Spleen (tissue), 11 donors: ENCODE measurements at regions not wholly inside any gene's neighbourhood (a gene's known extent, or its start where the extent isn't known, plus 50 kb on each side); places are given as distances from the start of the nearest gene placed in this dataset.

Source experiments
- DNase-seq: peaks from one replicate; pipeline ENCODE4 v3.0.0-alpha.2; 2020
- H3K27ac ChIP-seq, 8 donors: fragments of 200-600 bp; sonication (generic) in 7 of 8; 1 replicate in 4 of 8; 2 replicates in 4 of 8; pipeline versions ENCODE4 v1.5.0 to v1.8.0; 2016 to 2021; ENCODE audit warnings: inconsistent platforms in 4 of 8, mild to moderate bottlenecking in 4 of 8, moderate library complexity in 1 of 8
- H3K27me3 ChIP-seq, 7 donors: fragments of 200-600 bp; sonication (generic) in 6 of 7; replicated peaks in 1 of 7; 1 replicate in 4 of 7; 2 replicates in 3 of 7; pipeline versions ENCODE4 v1.5.0 to v1.8.0; 2016 to 2021; ENCODE audit warnings: inconsistent platforms in 3 of 7, mild to moderate bottlenecking in 1 of 7
- H3K36me3 ChIP-seq, 6 donors: fragments of 200-600 bp; sonication (generic) in 5 of 6; 1 replicate in 4 of 6; 2 replicates in 2 of 6; pipeline versions ENCODE4 v1.5.0 to v1.8.0; 2016 to 2021; ENCODE audit warnings: inconsistent platforms in 2 of 6
- H3K4me1 ChIP-seq, 6 donors: fragments of 200-600 bp; sonication (generic) in 5 of 6; 1 replicate in 3 of 6; 2 replicates in 3 of 6; pipeline versions ENCODE4 v1.5.0 to v1.8.0; 2016 to 2021; ENCODE audit warnings: inconsistent platforms in 3 of 6
- H3K4me3 ChIP-seq, 8 donors: fragments of 200-600 bp; sonication (generic) in 7 of 8; 1 replicate in 4 of 8; 2 replicates in 4 of 8; pipeline versions ENCODE4 v1.5.0 to v1.8.0; 2016 to 2021; ENCODE audit warnings: inconsistent platforms in 4 of 8, mild to moderate bottlenecking in 4 of 8, moderate library complexity in 2 of 8
- H3K9me3 ChIP-seq, 8 donors: fragments of 200-600 bp; sonication (generic) in 7 of 8; 1 replicate in 4 of 8; 2 replicates in 4 of 8; pipeline versions ENCODE4 v1.5.0 to v1.8.0; 2016 to 2021; ENCODE audit warnings: inconsistent platforms in 4 of 8
- POLR2A ChIP-seq, 3 donors: fragments of 450-650 bp; IDR thresholded peaks; one replicate each; pipeline ENCODE4 v1.5.1; 2017; ENCODE audit warnings: antibody characterized with exemption in 3 of 3, mild to moderate bottlenecking in 1 of 3
- POLR2AphosphoS5 ChIP-seq, 3 donors: sonication (generic); formaldehyde crosslinking; IDR thresholded peaks; one replicate each; pipeline ENCODE4 v1.5.1; 2017; ENCODE audit warnings: antibody characterized with exemption in 3 of 3
- WGBS, 5 donors: extraction: QIAGEN DNeasy Blood & Tissue Kit in 3 of 5; methylation state at CpG; one replicate each; pipeline versions ENCODE4 v1.1.5 to v1.1.7; 2013 to 2018; 5-methylcytosine and 5-hydroxymethylcytosine counted together
- intact Hi-C: fragments of 100-400 bp; cut with DNase I; formaldehyde crosslinking; loops from one replicate; pipeline ENCODE4 v1.15.0; 2023; ENCODE audit warnings: low total_unique reads
- TF ChIP-seq, protein P1 (sequence below), 11 experiments: fragments of 200-600 bp in 7 of 11; fragments of 450-650 bp in 4 of 11; sonication (generic) in 4 of 11; IDR thresholded peaks in 8 of 11; conservative IDR thresholded peaks in 3 of 11; 1 replicate in 7 of 11; 2 replicates in 4 of 11; pipeline versions ENCODE4 v1.4.0 to v1.8.0; 2016 to 2021; ENCODE audit warnings: antibody characterized with exemption in 11 of 11, inconsistent platforms in 4 of 11, mild to moderate bottlenecking in 1 of 11
- donor health status: healthy with polysubstance abuse.
- donor health status: DM: no; HTN: no; CAD: no; lungs with moderate emphysema.
- donor health status: DM: no; HTN: no; CAD: no.
- donor health status: Bipolar disorder and iron deficiency.
- donor health status: healthy.
- donor health status: DM: no; HTN: no; CAD: no.
- donor health status: DM: yes; HTN: yes; CAD: no.

DNA sequence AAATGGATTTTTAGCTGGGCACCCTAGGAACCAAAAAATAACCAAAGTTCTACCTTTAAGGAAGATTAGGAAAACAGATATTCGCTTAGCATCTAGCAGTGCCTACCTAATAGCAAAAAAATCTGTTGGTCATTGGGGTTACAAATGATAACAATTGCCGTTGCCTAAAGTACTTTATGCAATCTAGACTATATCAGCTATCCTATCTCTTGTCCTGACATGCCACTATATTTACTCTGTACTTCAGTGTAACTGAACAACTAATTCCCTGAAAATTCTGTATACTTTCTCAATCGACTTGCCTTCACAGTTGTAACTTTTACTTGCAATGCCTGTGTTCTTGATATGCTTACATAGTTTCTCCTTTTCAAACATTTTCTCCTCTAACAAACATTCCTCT, 282.9 kb upstream of the PCDH7 start:
- intact Hi-C loops = no loop called here
- no peak for TF ChIP-seq POLR2A (IDR thresholded peaks at IDR 0.05)
- no peak for TF ChIP-seq POLR2AphosphoS5 (IDR thresholded peaks at IDR 0.05)
- TF ChIP-seq, protein P1, sequence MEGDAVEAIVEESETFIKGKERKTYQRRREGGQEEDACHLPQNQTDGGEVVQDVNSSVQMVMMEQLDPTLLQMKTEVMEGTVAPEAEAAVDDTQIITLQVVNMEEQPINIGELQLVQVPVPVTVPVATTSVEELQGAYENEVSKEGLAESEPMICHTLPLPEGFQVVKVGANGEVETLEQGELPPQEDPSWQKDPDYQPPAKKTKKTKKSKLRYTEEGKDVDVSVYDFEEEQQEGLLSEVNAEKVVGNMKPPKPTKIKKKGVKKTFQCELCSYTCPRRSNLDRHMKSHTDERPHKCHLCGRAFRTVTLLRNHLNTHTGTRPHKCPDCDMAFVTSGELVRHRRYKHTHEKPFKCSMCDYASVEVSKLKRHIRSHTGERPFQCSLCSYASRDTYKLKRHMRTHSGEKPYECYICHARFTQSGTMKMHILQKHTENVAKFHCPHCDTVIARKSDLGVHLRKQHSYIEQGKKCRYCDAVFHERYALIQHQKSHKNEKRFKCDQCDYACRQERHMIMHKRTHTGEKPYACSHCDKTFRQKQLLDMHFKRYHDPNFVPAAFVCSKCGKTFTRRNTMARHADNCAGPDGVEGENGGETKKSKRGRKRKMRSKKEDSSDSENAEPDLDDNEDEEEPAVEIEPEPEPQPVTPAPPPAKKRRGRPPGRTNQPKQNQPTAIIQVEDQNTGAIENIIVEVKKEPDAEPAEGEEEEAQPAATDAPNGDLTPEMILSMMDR (IDR thresholded peaks at IDR 0.05 in 8 of 11, conservative IDR thresholded peaks at IDR 0.05 in 3 of 11) = no peak
- no peak overlapping the region for H3K27ac ChIP-seq
- H3K9me3 ChIP-seq = peaks cover 0 to 4% (median 0%) of the 10 kb centered on the region in 8 donors
- H3K4me3 ChIP-seq = no peak overlapping the region
- no peaks in the 10 kb centered on the region for H3K36me3 ChIP-seq
- DNase-seq = no peak
- no peaks in the 10 kb centered on the region for H3K4me1 ChIP-seq
- no peaks in the 10 kb centered on the region for H3K27me3 ChIP-seq
- 70 to 86% (median 72%) methylated on average over 3 of the region's 3 CpGs for WGBS, 5 donors

DNA sequence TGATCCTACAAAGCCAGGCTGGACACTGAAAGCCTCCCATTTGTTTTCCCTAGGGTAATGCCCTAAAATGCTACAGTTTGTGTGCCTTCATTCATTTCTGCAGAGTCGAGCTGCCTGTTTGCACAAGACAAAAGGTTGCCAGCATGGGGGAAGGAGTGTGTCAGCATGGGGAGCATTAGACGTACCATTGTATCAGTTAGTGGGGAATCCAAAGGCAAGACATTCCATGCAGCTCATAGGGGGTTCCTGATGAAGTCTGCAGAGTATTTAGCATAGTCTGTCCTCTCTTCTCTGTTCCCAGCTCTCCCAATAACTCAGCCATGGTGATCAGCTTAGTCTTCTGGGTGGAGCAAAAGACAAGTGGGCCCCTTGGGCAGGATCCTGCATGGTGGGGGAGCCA, 276.9 kb upstream of the PCDH7 start:
- Histone ChIP-seq H3K27me3 (no peaks in the 10 kb centered on the region), H3K4me1 (no peaks in the 10 kb centered on the region), H3K4me3 (no peak overlapping the region), H3K9me3 (peaks cover 0 to 8% (median 0%) of the 10 kb centered on the region in 8 donors), H3K36me3 (no peaks in the 10 kb centered on the region), H3K27ac (no peak overlapping the region)
- intact Hi-C loops = no loop called here
- 41 to 61% (median 45%) methylated on average over 2 of the region's 2 CpGs for WGBS, 5 donors
- no peak for TF ChIP-seq POLR2AphosphoS5 (IDR thresholded peaks at IDR 0.05)
- no peak for TF ChIP-seq POLR2A (IDR thresholded peaks at IDR 0.05)
- TF ChIP-seq, protein P1 (IDR thresholded peaks at IDR 0.05 in 8 of 11, conservative IDR thresholded peaks at IDR 0.05 in 3 of 11) = no peak
- no peak for DNase-seq

DNA sequence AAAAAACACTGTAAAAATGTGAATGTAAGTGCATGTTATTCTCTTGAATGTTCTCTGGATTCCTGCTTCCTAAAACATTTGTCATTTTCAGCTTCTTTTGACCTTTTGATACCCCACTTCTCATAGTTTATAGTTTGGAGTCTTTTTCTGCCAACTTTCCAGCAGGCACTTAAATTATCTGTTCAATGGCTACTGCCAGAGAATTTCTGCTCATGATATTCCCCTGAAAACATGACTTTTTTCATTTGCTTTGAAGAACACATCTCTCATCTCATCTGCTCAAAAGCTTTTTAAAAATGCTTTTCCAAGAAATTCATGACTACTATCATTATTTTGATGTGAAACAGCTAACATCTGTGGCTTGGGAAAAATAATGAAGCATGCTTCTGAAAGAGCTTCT, 269.7 kb upstream of the PCDH7 start:
- Histone ChIP-seq H3K9me3 (peaks cover 0 to 9% (median 0%) of the 10 kb centered on the region in 8 donors), H3K4me3 (no peak overlapping the region), H3K4me1 (no peaks in the 10 kb centered on the region), H3K27ac (no peak overlapping the region), H3K27me3 (no peaks in the 10 kb centered on the region), H3K36me3 (no peaks in the 10 kb centered on the region)
- no peak for DNase-seq
- no peak for TF ChIP-seq POLR2AphosphoS5 (IDR thresholded peaks at IDR 0.05)
- TF ChIP-seq POLR2A (IDR thresholded peaks at IDR 0.05) = no peak
- TF ChIP-seq, protein P1 (IDR thresholded peaks at IDR 0.05 in 8 of 11, conservative IDR thresholded peaks at IDR 0.05 in 3 of 11) = no peak
- intact Hi-C loops = no loop called here

DNA sequence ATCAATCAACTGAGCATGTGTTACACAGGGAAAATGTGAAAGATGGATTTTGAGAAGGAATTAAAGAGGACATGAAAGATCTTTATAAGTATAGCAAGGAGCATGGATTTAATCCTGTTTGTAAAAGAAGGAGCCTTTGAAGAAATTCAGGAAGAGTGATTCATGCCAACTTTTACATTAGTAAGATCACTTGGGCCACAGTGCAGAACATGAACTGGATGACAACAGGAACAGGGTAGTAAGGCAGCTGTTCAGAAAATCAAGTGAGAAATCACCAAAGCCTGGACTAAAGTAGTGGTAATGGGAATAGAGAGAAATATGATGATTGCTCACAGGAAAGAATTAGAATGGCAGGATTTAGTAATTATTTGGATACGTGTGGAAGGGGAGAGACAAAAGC, 265.7 kb upstream of the PCDH7 start:
- intact Hi-C loops = no loop called here
- TF ChIP-seq, protein P1 (IDR thresholded peaks at IDR 0.05 in 8 of 11, conservative IDR thresholded peaks at IDR 0.05 in 3 of 11) = no peak
- no peak for TF ChIP-seq POLR2A (IDR thresholded peaks at IDR 0.05)
- TF ChIP-seq POLR2AphosphoS5 (IDR thresholded peaks at IDR 0.05) = no peak

More for the DNA sequence above, 265.7 kb upstream of the PCDH7 start:
- H3K9me3 ChIP-seq = peaks cover 0 to 10% (median 0%) of the 10 kb centered on the region in 8 donors
- H3K4me3 ChIP-seq = no peak overlapping the region
- H3K4me1 ChIP-seq = no peaks in the 10 kb centered on the region
- WGBS, 5 donors = 73 to 95% (median 89%) methylated on average over 1 of the region's 1 CpG
- no peak overlapping the region for H3K27ac ChIP-seq
- H3K27me3 ChIP-seq = no peaks in the 10 kb centered on the region
- H3K36me3 ChIP-seq = no peaks in the 10 kb centered on the region
- DNase-seq = no peak
